ENCODE measurements at regions not wholly inside any gene's neighbourhood (a gene's known extent, or its start where the extent isn't known, plus 50 kb on each side); places are given as distances from the start of the nearest gene placed in this dataset.
"Not testable (repeated sequence)": the region's sequence is repeated elsewhere in the genome, so short reads cannot be mapped to it uniquely, and the experiment has no call there.

- TF ChIP-seq CTCF (IDR thresholded peaks at IDR 0.05; ENCODE audit: control insufficient read depth, insufficient read depth, low read depth, low read length, missing control alignments) = no peak
- no peak for DNase-seq (ENCODE audit: low read depth)
- H3K4me3 ChIP-seq (ENCODE audit: control insufficient read depth, low read depth, low read length) = no peak overlapping the region
Measured at GRCh38 chr3:147333098-147333497, 73.2 kb downstream of the ZIC4 start.

GRCh38 chr3:147328711-147329110 is 77.6 kb downstream of the ZIC4 start:
- DNase-seq (ENCODE audit: low read depth) = no peak
- no peak for TF ChIP-seq CTCF (IDR thresholded peaks at IDR 0.05; ENCODE audit: control insufficient read depth, insufficient read depth, low read depth, low read length, missing control alignments)
- H3K4me3 ChIP-seq (ENCODE audit: control insufficient read depth, low read depth, low read length) = no peak overlapping the region

GRCh38 chr3:147324356-147324755 is 82.0 kb downstream of the ZIC4 start:
- no peak for DNase-seq (ENCODE audit: low read depth)

GRCh38 chr3:147318900-147319299 is 87.4 kb downstream of the ZIC4 start:
- DNase-seq (ENCODE audit: low read depth) = no peak
- TF ChIP-seq CTCF (IDR thresholded peaks at IDR 0.05; ENCODE audit: control insufficient read depth, insufficient read depth, low read depth, low read length, missing control alignments) = no peak
- H3K4me3 ChIP-seq (ENCODE audit: control insufficient read depth, low read depth, low read length) = no peak overlapping the region

More at GRCh38 chr3:147324356-147324755, 82.0 kb downstream of the ZIC4 start:
- H3K4me3 ChIP-seq (ENCODE audit: control insufficient read depth, low read depth, low read length) = no peak overlapping the region
- TF ChIP-seq CTCF (IDR thresholded peaks at IDR 0.05; ENCODE audit: control insufficient read depth, insufficient read depth, low read depth, low read length, missing control alignments) = no peak

- H3K4me3 ChIP-seq (ENCODE audit: control insufficient read depth, low read depth, low read length); DNase-seq (ENCODE audit: low read depth): not testable (repeated sequence)
Measured at GRCh38 chr3:147317080-147317479, 89.3 kb downstream of the ZIC4 start.

GRCh38 chr3:147313513-147313912 is 92.8 kb downstream of the ZIC4 start:
- TF ChIP-seq CTCF (IDR thresholded peaks at IDR 0.05; ENCODE audit: control insufficient read depth, insufficient read depth, low read depth, low read length, missing control alignments) = no peak
- H3K4me3 ChIP-seq (ENCODE audit: control insufficient read depth, low read depth, low read length) = no peak overlapping the region
- DNase-seq (ENCODE audit: low read depth) = no peak

GRCh38 chr3:147312786-147313280 is 93.5 kb downstream of the ZIC4 start:
- no peak for DNase-seq (ENCODE audit: low read depth)
- no peak for TF ChIP-seq CTCF (IDR thresholded peaks at IDR 0.05; ENCODE audit: control insufficient read depth, insufficient read depth, low read depth, low read length, missing control alignments)
- H3K4me3 ChIP-seq (ENCODE audit: control insufficient read depth, low read depth, low read length) = no peak overlapping the region
